ENCODE measurements at regions not wholly inside any gene's neighbourhood (a gene's known extent, or its start where the extent isn't known, plus 50 kb on each side); places are given as distances from the start of the nearest gene placed in this dataset.

DNA sequence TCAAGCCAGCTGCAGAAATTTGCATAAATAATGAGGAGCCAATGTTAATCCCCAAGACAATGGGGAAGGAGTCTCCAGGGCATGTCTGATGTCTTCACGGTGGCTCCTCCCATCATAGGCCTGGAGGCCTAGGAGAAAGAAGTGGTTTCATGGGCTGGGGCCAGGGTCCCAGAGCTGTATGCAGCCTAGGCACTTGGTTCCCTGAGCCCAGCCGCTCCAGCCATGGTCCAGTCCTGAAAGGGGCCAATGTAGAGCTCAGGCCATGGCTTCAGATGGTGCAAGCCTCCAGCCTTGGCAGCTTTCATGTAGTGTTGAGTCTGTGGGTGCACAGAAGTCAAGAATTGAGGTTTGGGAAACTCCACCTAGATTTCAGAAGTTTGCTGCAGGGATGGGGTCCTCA, 628.2 kb upstream of the GRIA3 start:
- no peak for DNase-seq (ENCODE audit: low spot score)
- Histone ChIP-seq H3K27ac (no peak overlapping the region), H3K4me3 (no peak overlapping the region)
- TF ChIP-seq, protein P1, sequence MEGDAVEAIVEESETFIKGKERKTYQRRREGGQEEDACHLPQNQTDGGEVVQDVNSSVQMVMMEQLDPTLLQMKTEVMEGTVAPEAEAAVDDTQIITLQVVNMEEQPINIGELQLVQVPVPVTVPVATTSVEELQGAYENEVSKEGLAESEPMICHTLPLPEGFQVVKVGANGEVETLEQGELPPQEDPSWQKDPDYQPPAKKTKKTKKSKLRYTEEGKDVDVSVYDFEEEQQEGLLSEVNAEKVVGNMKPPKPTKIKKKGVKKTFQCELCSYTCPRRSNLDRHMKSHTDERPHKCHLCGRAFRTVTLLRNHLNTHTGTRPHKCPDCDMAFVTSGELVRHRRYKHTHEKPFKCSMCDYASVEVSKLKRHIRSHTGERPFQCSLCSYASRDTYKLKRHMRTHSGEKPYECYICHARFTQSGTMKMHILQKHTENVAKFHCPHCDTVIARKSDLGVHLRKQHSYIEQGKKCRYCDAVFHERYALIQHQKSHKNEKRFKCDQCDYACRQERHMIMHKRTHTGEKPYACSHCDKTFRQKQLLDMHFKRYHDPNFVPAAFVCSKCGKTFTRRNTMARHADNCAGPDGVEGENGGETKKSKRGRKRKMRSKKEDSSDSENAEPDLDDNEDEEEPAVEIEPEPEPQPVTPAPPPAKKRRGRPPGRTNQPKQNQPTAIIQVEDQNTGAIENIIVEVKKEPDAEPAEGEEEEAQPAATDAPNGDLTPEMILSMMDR (IDR thresholded peaks at IDR 0.05), result no peak

DNA sequence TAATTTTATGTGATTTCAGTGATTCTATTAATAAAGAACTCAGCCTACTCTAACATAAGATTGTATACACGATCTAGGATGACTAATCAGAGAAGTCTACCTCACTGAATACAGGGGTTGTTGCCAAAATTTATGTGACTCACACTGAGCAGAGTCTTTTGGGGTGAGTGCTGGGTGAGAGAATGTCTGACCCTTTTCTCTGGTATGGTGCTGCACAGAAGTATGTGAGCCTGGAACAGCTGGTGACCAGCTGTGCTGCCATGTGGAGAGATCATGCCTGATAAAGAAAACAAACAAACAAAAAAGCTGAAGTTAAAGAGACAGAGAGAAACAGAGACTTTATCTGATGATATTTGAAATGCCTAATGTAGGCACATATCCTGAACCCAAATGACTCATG, 618.1 kb upstream of the GRIA3 start:
- Histone ChIP-seq H3K27ac (no peak overlapping the region), H3K4me3 (no peak overlapping the region)
- no peak for DNase-seq (ENCODE audit: low spot score)
- TF ChIP-seq, protein P1 (IDR thresholded peaks at IDR 0.05), result no peak

DNA sequence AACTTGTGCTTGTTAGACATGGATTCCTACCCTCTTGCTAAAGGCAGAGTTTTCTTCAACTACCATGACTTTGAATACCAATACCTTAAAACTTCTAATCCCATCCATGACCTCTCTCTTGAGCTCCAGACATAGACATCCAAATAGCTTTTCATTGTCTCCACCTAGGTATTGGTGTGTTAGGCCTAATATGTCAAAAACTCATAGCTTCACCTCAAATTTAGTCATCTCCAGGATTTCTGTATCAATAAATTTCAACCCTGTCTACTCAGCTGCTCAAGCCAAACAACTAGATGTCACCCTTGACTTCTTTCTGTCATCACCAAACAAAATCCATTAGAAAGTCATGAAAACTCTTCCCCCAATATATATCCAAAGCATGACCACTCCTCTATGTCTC, 617.7 kb upstream of the GRIA3 start:
- no peak overlapping the region for H3K4me3 ChIP-seq
- H3K27ac ChIP-seq, result no peak overlapping the region
- TF ChIP-seq, protein P1 (IDR thresholded peaks at IDR 0.05), result no peak
- DNase-seq (ENCODE audit: low spot score), result no peak

DNA sequence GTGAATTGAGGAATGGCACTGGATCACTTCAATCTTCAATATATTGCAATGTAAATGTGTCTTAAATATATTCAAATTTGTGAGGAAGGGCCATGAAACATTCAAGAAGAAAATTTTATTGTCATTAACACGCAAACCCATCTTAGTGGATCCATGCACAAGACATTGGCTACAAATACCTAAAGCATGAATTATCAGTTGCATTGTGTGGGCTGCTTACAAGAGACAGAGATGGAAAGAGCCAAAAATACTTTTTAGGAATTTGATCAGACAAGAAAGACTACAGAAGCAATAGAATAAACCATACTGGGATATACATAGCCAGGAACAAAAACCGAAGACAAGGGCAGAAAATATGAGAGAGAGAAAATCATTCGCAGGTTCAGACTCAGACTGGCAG, 616.2 kb upstream of the GRIA3 start:
- no peak for DNase-seq (ENCODE audit: low spot score)
- H3K27ac ChIP-seq, result no peak overlapping the region
- TF ChIP-seq, protein P1 (IDR thresholded peaks at IDR 0.05), result no peak
- H3K4me3 ChIP-seq, result no peak overlapping the region

DNA sequence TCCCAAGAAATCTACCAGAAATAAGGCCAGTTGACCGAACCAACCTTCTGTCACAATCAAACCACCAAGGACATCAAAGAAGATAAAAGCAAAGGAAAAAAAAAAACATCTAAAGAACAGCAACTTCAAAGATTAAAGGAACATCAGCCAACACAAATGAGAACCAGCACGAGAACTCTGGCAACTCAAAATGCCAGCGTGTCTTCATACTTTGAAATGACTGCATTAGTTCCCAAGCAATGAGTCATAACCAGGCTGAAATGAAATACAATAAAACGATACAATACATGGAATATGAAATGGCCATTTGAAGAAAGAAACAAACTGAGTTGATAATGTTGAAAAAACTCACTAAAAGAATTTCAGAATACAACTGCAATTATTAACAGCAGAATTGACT, 611.6 kb upstream of the GRIA3 start:
- no peak overlapping the region for H3K27ac ChIP-seq
- TF ChIP-seq, protein P1 (IDR thresholded peaks at IDR 0.05), result no peak
- no peak overlapping the region for H3K4me3 ChIP-seq
- DNase-seq (ENCODE audit: low spot score), result no peak

DNA sequence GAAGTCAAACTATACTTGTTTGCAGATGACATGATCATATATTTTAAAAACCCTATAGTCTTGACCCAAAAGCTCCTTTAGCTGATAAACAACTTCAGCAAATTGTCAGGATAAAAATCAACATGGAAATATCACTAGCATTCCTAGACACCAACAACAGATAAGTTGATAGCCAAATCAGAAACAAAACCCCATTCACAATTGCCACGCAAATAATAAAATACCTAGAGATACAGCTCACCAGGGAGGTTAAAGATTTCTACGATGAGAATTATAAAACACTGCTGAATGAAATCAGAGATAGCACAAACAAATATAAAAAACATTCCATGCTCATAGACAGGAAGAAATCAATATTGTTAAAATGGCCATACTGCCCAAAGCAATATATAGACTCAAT, 605.0 kb upstream of the GRIA3 start:
- Histone ChIP-seq H3K4me3 (no peak overlapping the region), H3K27ac (no peak overlapping the region)
- no peak for DNase-seq (ENCODE audit: low spot score)
- TF ChIP-seq, protein P1 (IDR thresholded peaks at IDR 0.05), result no peak

DNA sequence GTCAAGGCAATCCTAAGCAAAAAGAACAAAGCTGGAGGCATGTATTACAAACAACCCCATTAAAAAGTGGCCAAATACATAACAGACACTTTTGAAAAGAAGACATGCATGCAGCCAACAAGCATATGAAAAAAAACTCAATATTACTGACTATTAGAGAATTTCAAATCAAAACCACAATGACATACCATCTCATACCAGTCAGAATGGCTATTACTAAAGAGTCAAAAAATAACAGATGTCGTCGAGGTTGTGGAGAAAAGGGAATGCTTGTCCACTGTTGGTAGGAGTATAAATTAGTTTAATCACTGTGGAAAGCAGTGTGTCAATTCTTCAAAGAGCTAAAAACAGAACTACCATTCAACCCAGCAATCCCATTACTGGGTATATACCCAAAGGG, 604.6 kb upstream of the GRIA3 start:
- DNase-seq (ENCODE audit: low spot score), result no peak
- no peak overlapping the region for H3K4me3 ChIP-seq
- TF ChIP-seq, protein P1 (IDR thresholded peaks at IDR 0.05), result no peak
- H3K27ac ChIP-seq, result no peak overlapping the region

All from coronary artery (tissue), 2 donors.